ENCODE measurements at regions not wholly inside any gene's neighbourhood (a gene's known extent, or its start where the extent isn't known, plus 50 kb on each side); places are given as distances from the start of the nearest gene placed in this dataset.

GRCh38 chr3:31027914-31028313 is 133.5 kb upstream of the GADL1 start:
- Mint-ChIP-seq H3K27ac (no peak overlapping the region), H3K4me3 (no peak overlapping the region), H3K9me3 (peaks cover 6% of the 10 kb centered on the region), H3K27me3 (no peaks in the 10 kb centered on the region), H3K36me3 (ENCODE audit: low read depth) (no peaks in the 10 kb centered on the region), H3K4me1 (ENCODE audit: low read depth) (no peaks in the 10 kb centered on the region)
- ChIA-PET CTCF (no interaction called here), POLR2A (no interaction called here)
- DNase-seq (no peak), ATAC-seq (no peak)
- intact Hi-C loops (cut with micrococcal nuclease): no loop called here
- TF ChIP-seq CTCF (IDR thresholded peaks at IDR 0.05): no peak

GRCh38 chr3:31028766-31029165 is 134.3 kb upstream of the GADL1 start:
- peaks cover 6% of the 10 kb centered on the region for H3K9me3 Mint-ChIP-seq
- no peak for TF ChIP-seq CTCF (IDR thresholded peaks at IDR 0.05)
- no peaks in the 10 kb centered on the region for H3K36me3 Mint-ChIP-seq (ENCODE audit: low read depth)
- H3K4me1 Mint-ChIP-seq (ENCODE audit: low read depth): no peaks in the 10 kb centered on the region
- no peak for ATAC-seq
- intact Hi-C loops (cut with micrococcal nuclease): no loop called here
- CTCF ChIA-PET: no interaction called here
- no peak overlapping the region for H3K27ac Mint-ChIP-seq
- POLR2A ChIA-PET: no interaction called here
- H3K27me3 Mint-ChIP-seq: no peaks in the 10 kb centered on the region
- DNase-seq: no peak
- H3K4me3 Mint-ChIP-seq: no peak overlapping the region

GRCh38 chr3:31029706-31030105 is 135.2 kb upstream of the GADL1 start:
- ATAC-seq (no peak), DNase-seq (no peak)
- Mint-ChIP-seq H3K36me3 (ENCODE audit: low read depth) (no peaks in the 10 kb centered on the region), H3K9me3 (peaks cover 6% of the 10 kb centered on the region), H3K27ac (no peak overlapping the region), H3K27me3 (no peaks in the 10 kb centered on the region), H3K4me3 (no peak overlapping the region), H3K4me1 (ENCODE audit: low read depth) (no peaks in the 10 kb centered on the region)
- intact Hi-C loops (cut with micrococcal nuclease): no loop called here
- ChIA-PET POLR2A (no interaction called here), CTCF (no interaction called here)
- TF ChIP-seq CTCF (IDR thresholded peaks at IDR 0.05): no peak

GRCh38 chr3:31035681-31036080 is 141.2 kb upstream of the GADL1 start:
- H3K9me3 Mint-ChIP-seq: no peaks in the 10 kb centered on the region
- ChIA-PET POLR2A (no interaction called here), CTCF (no interaction called here)
- no peak overlapping the region for H3K27ac Mint-ChIP-seq
- ATAC-seq: no peak
- no peaks in the 10 kb centered on the region for H3K27me3 Mint-ChIP-seq
- TF ChIP-seq CTCF (IDR thresholded peaks at IDR 0.05): no peak
- no peak overlapping the region for H3K4me3 Mint-ChIP-seq
- intact Hi-C loops (cut with micrococcal nuclease): no loop called here
- no peaks in the 10 kb centered on the region for H3K4me1 Mint-ChIP-seq (ENCODE audit: low read depth)
- H3K36me3 Mint-ChIP-seq (ENCODE audit: low read depth): no peaks in the 10 kb centered on the region
- DNase-seq: no peak

GRCh38 chr3:31038086-31038739 is 143.8 kb upstream of the GADL1 start:
- no peak overlapping the region for H3K27ac Mint-ChIP-seq
- H3K36me3 Mint-ChIP-seq (ENCODE audit: low read depth): no peaks in the 10 kb centered on the region
- no peak overlapping the region for H3K4me3 Mint-ChIP-seq
- no peak for TF ChIP-seq CTCF (IDR thresholded peaks at IDR 0.05)
- ChIA-PET CTCF (no interaction called here), POLR2A (no interaction called here)
- H3K9me3 Mint-ChIP-seq: peaks cover 11% of the 10 kb centered on the region
- no peaks in the 10 kb centered on the region for H3K4me1 Mint-ChIP-seq (ENCODE audit: low read depth)
- ATAC-seq (no peak), DNase-seq (no peak)
- intact Hi-C loops (cut with micrococcal nuclease): no loop called here
- H3K27me3 Mint-ChIP-seq: no peaks in the 10 kb centered on the region
